ENCODE measurements at regions not wholly inside any gene's neighbourhood (a gene's known extent, or its start where the extent isn't known, plus 50 kb on each side); places are given as distances from the start of the nearest gene placed in this dataset.
A peak's percentile ranks its signal among the peaks of the same experiment; 100 is the strongest.

GRCh38 chr15:93485438-93486327 lies 396.7 kb upstream of the RGMA start:
- TF ChIP-seq POLR2A (IDR thresholded peaks at IDR 0.05) (no peak), CTCF (IDR thresholded peaks at IDR 0.05) (peak in 2 of 6 experiments; percentile 17 to 46)
